A549 (cell line): ENCODE measurements at regions not wholly inside any gene's neighbourhood (a gene's known extent, or its start where the extent isn't known, plus 50 kb on each side); places are given as distances from the start of the nearest gene placed in this dataset.

Source experiments
- CTCF ChIP-seq: fragments of >200 bp; sonication (Bioruptor Twin); formaldehyde crosslinking; IDR thresholded peaks from 3 replicates; pipeline ENCODE4 v1.5.1; 2016
- MAZ ChIP-seq: fragments of 150-350 bp; IDR thresholded peaks from 2 replicates; pipeline ENCODE4 v1.6.1; 2014; ENCODE audit warnings: antibody characterized with exemption, low read depth, low read length, borderline replicate concordance
- POLR2A ChIP-seq: IDR thresholded peaks from 2 replicates; pipeline ENCODE4 v1.6.1; 2012; ENCODE audit warnings: mild to moderate bottlenecking, low read length
- TF ChIP-seq, protein P1 (sequence below): fragments of 200-600 bp; sonication (generic); IDR thresholded peaks from 2 replicates; pipeline ENCODE4 v1.6.1; 2016; ENCODE audit warnings: antibody characterized with exemption, mild to moderate bottlenecking, moderate library complexity

DNA sequence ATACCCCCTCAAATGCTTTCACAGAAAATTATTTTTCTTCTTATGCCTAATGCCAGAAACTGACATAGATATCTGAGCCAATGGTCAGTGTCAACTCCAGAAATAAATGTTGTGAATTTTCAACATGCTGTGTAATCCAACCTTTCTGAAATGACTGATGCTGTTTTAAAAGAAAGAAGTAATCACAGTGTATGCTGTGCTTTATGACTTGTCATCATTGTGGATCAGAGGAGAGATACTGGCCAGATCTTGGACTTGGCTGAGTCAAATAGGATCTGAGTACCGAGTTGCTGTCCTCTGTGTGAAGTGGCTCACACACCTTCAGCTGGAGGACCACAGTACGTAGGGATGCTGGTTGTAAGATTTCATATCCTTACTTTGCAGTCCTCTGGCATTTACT is 89.9 kb upstream of the ARHGAP20 start:
- TF ChIP-seq, protein P1, sequence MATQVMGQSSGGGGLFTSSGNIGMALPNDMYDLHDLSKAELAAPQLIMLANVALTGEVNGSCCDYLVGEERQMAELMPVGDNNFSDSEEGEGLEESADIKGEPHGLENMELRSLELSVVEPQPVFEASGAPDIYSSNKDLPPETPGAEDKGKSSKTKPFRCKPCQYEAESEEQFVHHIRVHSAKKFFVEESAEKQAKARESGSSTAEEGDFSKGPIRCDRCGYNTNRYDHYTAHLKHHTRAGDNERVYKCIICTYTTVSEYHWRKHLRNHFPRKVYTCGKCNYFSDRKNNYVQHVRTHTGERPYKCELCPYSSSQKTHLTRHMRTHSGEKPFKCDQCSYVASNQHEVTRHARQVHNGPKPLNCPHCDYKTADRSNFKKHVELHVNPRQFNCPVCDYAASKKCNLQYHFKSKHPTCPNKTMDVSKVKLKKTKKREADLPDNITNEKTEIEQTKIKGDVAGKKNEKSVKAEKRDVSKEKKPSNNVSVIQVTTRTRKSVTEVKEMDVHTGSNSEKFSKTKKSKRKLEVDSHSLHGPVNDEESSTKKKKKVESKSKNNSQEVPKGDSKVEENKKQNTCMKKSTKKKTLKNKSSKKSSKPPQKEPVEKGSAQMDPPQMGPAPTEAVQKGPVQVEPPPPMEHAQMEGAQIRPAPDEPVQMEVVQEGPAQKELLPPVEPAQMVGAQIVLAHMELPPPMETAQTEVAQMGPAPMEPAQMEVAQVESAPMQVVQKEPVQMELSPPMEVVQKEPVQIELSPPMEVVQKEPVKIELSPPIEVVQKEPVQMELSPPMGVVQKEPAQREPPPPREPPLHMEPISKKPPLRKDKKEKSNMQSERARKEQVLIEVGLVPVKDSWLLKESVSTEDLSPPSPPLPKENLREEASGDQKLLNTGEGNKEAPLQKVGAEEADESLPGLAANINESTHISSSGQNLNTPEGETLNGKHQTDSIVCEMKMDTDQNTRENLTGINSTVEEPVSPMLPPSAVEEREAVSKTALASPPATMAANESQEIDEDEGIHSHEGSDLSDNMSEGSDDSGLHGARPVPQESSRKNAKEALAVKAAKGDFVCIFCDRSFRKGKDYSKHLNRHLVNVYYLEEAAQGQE: no peak
- TF ChIP-seq POLR2A (no peak), MAZ (no peak), CTCF (no peak)
